ENCODE measurements at regions not wholly inside any gene's neighbourhood (a gene's known extent, or its start where the extent isn't known, plus 50 kb on each side); places are given as distances from the start of the nearest gene placed in this dataset.

DNA sequence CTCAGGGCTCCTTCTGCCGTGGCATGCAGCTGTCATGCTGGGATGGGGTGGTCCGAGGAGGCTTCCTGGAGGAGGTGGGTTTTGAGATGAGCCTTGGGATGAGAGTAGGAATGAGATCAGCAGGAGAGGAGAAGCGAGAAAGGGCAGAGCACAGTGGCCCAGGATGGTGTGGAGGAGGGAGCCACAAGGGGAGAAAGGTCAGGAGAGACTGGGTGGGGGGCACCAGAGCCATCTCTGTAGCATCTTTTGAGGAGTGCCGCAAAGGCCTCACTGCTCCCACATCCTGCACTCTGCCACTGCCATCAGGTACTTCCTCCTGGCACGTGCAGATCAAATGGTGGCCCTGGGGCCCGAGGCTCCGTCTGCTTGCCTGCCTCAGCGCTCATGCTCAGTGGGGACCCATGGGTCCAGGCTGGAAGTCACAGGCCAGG lies 150.2 kb downstream of the MACROH2A1 start:
- DNase-seq, result no peak

GRCh38 chr5:135246923-135247795 lies 151.9 kb downstream of the MACROH2A1 start:
- DNase-seq, result no peak

DNA sequence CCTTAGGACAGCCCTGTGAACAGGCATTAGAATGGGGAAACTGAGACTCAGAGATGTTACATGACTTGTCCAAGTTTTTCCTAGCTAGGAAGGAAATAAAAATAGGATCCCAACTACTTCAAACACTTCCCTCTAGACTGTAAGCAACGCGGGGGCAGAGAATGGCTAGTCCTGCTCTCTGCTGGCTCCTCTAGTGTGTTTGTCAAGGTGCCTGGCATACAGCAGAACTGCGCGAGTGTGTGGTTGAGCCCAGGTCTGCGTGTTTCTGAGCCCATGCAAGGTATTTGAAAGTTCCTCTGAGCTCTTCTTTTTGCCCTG lies 152.5 kb downstream of the MACROH2A1 start:
- no peak for DNase-seq

GRCh38 chr5:135245521-135246499 lies 153.2 kb downstream of the MACROH2A1 start:
- no peak for DNase-seq

- DNase-seq, result no peak
These were observed 154.4 kb downstream of the MACROH2A1 start for GRCh38 chr5:135244620-135245021.

GRCh38 chr5:135243556-135244285 lies 155.3 kb downstream of the MACROH2A1 start:
- DNase-seq, result peak; percentile 69

DNA sequence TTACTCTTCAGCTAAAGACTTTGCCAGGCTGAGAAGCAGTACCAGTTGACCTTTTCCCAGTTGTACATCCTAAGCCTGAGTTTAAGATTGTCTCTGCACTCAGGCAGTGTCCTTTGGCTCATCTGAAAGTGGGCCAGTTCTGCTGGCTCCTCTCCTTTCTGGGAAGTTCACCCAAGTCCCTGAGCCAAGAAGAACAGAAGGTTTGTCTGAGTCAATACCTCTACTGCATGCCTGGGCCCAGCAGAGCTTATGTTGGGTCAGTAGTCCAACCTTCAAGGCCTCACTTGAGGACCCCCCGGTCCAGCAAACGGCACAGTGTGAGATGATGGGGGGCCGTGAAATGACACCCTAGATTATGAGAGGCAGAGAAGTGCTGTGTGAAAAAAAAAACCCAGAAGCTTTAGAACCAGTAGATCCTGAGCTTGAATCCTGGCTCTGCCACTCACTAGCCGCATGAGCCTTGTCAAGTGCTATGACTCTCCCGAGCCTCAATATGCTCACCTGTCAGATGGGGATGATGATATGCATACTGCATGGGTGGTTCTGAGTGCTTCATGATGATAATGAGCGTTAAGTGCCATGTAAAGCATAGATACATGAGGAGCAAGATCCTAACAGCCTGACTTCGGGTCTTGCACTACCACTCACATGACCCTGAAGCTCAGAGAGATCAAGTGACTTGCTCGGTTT lies 156.0 kb downstream of the MACROH2A1 start:
- DNase-seq, result no peak

GRCh38 chr5:135242021-135242865 lies 156.8 kb downstream of the MACROH2A1 start:
- no peak for DNase-seq

DNA sequence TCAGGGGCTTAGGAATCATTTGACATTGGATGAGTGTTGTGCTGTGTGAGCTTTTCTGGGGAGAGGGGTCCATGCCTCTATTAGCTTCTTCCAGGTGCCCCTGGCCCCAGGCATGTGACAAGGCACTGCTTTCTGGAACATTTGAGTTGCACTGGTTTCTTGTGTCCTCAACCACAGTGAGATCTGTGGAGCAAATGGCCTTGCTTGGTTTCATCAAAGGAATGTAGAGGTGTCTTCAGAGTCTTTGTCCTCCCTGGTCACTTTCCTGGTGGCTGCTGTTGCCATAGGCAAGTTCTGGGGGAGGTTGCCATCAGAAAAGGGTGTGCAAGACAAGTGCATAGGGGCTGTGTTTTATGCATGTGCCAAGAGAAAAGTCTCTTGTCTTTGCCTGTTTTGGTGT lies 157.5 kb downstream of the MACROH2A1 start:
- DNase-seq, result no peak

GRCh38 chr5:135240781-135241360 lies 158.2 kb downstream of the MACROH2A1 start:
- DNase-seq, result no peak

GRCh38 chr5:135240283-135240633 lies 158.8 kb downstream of the MACROH2A1 start:
- no peak for DNase-seq

DNA sequence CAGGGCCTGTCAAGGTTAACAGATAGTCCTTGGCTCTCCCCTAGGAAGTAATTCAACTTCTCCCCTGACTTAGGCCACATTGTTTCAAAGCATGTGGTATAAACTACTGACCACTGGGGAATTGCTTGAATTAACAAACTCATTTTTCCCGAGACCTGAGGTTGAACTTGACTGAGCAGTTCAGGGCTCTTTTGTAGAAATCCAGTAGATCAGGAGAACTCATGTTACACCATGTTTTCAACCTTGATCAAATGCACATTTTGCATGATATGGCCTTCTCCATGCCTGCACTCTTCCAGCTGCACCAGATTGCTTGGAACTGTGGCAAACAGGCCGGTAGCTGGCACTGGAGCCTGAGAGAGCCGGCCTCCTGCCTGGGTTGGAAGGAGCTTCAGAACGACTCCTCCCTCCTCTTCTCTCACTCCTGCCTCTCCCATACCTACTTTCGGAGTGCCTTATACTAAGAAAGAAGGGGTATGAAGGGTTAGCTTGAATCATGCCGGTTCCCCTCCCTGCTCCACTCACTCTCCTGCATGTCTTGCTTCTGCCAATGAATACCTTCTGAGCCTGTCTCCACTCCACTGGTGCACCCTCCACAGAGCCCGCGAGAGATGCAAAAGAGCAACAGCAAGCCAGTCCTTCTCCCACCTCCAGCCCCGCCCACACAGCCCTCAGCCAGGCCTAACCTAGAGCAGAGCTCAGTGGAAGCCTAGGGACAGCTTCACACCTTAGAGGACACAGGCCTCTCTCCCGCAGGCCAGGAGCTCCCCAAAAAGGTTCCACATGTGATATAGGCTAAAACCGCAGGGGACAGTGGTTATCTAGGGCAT lies 159.4 kb downstream of the MACROH2A1 start:
- no peak for DNase-seq

DNA sequence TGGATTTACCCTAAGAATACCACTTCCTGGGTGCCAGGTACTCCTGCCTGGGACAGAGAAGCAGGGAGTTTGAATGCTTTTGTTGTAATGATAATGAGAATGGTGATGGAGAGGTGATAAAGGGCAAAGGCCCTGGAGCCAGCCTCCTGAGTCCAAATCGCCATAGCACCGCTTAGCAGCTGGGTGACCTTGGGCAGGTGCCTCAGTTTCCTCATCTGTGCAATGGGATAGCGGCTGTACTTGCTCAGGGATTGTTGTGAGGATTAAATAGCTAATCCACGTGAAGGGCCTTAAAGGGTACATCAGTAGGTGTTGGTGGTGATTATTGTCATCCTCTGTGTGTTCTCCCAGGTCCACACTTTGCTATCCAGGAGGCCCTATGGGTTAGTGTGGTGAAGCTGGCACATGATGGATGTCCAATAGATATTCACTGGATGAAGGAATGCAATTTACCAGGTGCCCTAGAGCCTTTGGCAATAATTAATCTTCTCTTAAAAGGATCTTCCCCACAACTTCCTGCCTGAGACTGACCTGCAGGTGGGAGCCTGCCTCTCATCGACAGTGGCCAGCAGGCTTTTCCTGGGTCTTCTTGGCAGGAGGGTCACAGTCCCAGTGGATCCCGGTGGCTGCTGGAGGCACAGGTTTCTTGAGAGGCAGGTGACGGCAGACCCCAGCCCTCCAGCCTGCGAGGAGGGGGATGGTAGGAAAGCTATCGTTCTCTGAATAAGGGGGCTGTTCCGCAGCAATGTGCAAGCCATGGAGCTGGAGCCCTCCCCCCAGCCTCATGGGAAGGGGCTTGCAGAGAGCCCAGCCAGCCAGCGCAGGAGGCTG lies 160.2 kb downstream of the MACROH2A1 start:
- DNase-seq, result no peak

- DNase-seq, result no peak
These were observed 161.3 kb downstream of the MACROH2A1 start for GRCh38 chr5:135237748-135238103.

- DNase-seq, result peak; percentile 20
These were observed 161.9 kb downstream of the MACROH2A1 start for GRCh38 chr5:135236908-135237747.

DNA sequence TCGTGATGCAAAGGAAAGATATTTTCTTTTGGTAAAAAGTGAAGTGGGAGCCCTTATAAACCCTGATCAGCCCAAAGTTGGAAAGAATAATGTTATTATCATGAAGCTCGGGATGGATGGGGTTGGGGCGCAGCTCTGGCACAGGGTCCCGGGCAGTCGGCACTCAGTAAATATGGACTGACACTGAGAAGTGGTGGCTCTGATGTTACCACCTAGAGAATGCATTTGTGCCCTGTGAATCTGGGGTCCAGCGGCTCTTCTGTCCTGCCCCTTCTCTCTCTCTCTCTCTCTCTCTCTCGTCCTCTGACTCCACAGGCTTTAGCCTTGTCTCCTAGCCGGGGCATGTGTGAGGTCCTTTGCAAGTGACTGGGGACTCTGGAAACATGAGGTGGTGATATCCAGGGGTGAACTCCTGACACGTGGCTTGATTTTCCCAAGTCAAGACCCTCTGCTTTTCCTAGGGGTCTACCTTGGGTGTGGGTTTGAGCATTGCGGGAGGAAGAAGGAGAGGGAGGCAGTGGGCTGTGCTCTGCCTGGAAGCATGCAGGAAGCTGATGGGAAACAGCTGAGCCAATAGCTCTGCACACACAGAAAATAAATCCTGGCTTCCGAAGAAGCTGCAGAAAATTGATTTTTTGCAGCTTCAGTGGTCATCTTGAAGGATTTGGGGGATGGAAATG lies 162.7 kb downstream of the MACROH2A1 start:
- DNase-seq, result no peak

DNA sequence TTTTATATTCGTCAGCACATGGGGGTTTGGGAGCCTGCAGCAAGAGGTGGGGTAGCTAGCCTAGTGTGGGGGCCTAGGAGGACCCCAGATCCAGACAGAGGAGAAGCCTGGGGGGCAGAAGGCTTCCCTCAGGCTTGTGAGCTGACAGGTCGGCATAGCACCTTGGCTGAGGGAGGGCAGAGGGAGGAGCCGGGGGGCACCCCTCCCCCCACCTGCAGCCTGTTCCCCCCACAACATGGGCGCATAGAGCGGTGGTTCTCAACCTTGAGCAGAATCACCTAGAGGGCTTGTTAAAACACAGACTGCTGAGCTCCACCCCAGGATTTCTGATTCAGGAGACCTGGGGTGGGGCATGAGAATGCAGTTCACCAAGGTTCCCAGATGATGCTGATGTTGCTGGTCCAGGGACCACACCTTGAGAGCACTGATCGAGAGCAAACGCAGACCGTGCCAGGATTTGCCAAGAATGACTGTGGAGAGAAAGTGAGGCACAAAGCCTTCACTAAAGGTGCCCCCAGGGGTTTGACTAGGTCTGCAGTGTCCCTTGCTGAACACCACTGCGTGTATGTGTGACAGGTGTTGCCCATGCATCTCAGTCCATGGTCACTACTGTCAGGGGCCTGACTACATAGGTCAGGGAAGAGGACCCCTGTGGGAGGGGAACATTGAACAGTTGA lies 163.3 kb downstream of the MACROH2A1 start:
- DNase-seq, result no peak

Measured in skin of body (tissue), 1 donor.